Coronary artery (tissue), 2 donors: ENCODE measurements at regions not wholly inside any gene's neighbourhood (a gene's known extent, or its start where the extent isn't known, plus 50 kb on each side); places are given as distances from the start of the nearest gene placed in this dataset.
"Not testable (repeated sequence)": the region's sequence is repeated elsewhere in the genome, so short reads cannot be mapped to it uniquely, and the experiment has no call there.

Experiments used
- DNase-seq: peaks from one replicate; pipeline ENCODE4 v3.0.0-alpha.2; 2017; ENCODE audit warnings: low spot score
- H3K27ac ChIP-seq, 2 donors: fragments of 200-600 bp; sonication (generic); one replicate each; pipeline ENCODE4 v1.5.1; 2016 to 2019
- H3K4me3 ChIP-seq: fragments of 200-600 bp; sonication (generic); 2 replicates; pipeline ENCODE4 v1.5.1; 2016; ENCODE audit warnings: mild to moderate bottlenecking, moderate library complexity
- TF ChIP-seq, protein P1 (sequence below): fragments of 200-600 bp; sonication (generic); IDR thresholded peaks from one replicate; pipeline ENCODE4 v1.5.1; 2019; ENCODE audit warnings: antibody characterized with exemption

- Histone ChIP-seq H3K27ac (no peak overlapping the region), H3K4me3 (no peak overlapping the region)
- DNase-seq, result no peak
- TF ChIP-seq, protein P1, sequence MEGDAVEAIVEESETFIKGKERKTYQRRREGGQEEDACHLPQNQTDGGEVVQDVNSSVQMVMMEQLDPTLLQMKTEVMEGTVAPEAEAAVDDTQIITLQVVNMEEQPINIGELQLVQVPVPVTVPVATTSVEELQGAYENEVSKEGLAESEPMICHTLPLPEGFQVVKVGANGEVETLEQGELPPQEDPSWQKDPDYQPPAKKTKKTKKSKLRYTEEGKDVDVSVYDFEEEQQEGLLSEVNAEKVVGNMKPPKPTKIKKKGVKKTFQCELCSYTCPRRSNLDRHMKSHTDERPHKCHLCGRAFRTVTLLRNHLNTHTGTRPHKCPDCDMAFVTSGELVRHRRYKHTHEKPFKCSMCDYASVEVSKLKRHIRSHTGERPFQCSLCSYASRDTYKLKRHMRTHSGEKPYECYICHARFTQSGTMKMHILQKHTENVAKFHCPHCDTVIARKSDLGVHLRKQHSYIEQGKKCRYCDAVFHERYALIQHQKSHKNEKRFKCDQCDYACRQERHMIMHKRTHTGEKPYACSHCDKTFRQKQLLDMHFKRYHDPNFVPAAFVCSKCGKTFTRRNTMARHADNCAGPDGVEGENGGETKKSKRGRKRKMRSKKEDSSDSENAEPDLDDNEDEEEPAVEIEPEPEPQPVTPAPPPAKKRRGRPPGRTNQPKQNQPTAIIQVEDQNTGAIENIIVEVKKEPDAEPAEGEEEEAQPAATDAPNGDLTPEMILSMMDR, result no peak
Measured at GRCh38 chr12:114616081-114616480, 67.9 kb downstream of the TBX3 start.

DNA sequence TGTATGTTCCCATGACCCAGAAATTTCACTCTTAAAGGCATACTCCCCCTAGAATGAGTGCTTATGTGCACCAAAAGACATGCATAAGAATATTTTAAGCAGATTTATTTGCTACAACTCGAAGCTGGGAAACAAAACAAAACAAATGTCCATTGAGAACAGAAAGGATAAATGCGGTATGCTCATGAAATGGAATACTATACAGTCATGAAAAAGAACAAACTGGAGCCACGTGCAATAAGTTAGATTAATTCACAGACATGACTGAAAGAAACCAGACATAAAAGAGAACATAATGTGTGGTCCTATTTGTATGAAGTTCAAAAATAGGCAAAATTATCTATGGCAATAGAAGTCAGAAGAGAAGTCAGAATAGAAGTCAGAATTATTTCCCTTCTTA is 69.9 kb downstream of the TBX3 start:
- H3K27ac ChIP-seq, result no peak overlapping the region

GRCh38 chr12:114612062-114612461 is 71.9 kb downstream of the TBX3 start:
- peak; percentile 2 for DNase-seq
- H3K4me3 ChIP-seq, result no peak overlapping the region
- no peak overlapping the region for H3K27ac ChIP-seq
- TF ChIP-seq, protein P1, result no peak

More for the DNA sequence above, 69.9 kb downstream of the TBX3 start:
- DNase-seq, result peak; percentile 4
- TF ChIP-seq, protein P1, result no peak
- no peak overlapping the region for H3K4me3 ChIP-seq

GRCh38 chr12:114611145-114612018 is 72.6 kb downstream of the TBX3 start:
- H3K27ac ChIP-seq, result no peak overlapping the region
- TF ChIP-seq, protein P1, result no peak
- no peak for DNase-seq
- no peak overlapping the region for H3K4me3 ChIP-seq

- no peak for DNase-seq
- TF ChIP-seq, protein P1, result no peak
- no peak overlapping the region for H3K4me3 ChIP-seq
Measured at GRCh38 chr12:114608509-114608908, 75.5 kb downstream of the TBX3 start.

GRCh38 chr12:114605918-114606317 is 78.1 kb downstream of the TBX3 start:
- H3K27ac ChIP-seq, result no peak overlapping the region
- no peak for DNase-seq
- H3K4me3 ChIP-seq, result no peak overlapping the region
- TF ChIP-seq, protein P1, result no peak

More at GRCh38 chr12:114608509-114608908, 75.5 kb downstream of the TBX3 start:
- no peak overlapping the region for H3K27ac ChIP-seq

DNA sequence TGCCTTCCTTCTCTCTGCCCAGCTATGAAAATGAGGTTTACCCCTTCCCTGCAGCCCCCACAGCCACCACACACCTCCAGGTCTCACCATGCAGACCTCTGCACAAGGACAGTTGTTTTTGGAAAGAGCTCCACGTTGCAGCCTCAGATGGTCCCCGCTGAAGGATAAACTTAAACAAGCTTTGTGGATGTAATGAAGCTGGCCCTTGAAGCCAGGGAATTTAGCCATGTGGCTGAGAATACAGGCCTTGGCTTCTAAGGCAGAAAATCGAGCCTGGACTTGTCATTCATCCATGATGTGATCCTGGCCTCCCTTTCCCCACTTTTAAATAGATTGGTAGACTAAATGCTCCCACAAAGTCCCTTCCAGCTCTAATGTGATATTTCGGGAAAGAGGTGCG is 79.4 kb downstream of the TBX3 start:
- TF ChIP-seq, protein P1, result no peak
- H3K27ac ChIP-seq, result no peak overlapping the region
- no peak overlapping the region for H3K4me3 ChIP-seq
- DNase-seq, result no peak

DNA sequence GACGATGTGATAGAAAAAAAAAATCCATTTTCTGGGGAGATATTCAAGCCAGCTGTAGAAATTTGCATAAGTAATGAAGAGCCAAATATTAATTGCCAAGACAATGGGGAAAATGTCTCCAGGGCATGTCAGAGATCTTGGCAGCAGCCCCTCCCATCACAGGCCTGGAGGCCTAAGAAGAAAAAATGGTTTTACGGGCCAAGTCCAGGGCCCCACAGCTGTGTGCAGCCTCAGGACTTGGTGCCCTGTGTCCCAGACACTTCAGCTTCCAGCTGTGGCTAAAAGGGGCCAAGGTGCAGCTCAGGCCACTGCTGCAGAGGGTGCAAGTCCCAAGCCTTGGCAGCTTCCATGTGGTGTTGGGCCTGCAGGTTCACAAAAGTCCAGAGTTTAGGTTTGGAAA is 83.4 kb downstream of the TBX3 start:
- H3K27ac ChIP-seq, H3K4me3 ChIP-seq, DNase-seq: not testable (repeated sequence)
